Neural crest cell (in vitro differentiated cells): ENCODE measurements at regions not wholly inside any gene's neighbourhood (a gene's known extent, or its start where the extent isn't known, plus 50 kb on each side); places are given as distances from the start of the nearest gene placed in this dataset.

Experiments used
- DNase-seq: peaks from one replicate; pipeline ENCODE4 v3.0.0; 2021; ENCODE audit warnings: low read depth, mixed read lengths, low spot score
- H3K27ac Mint-ChIP-seq: one replicate; pipeline ENCODE4 v1.8.0; 2021; ENCODE audit warnings: mild to moderate bottlenecking, mixed read lengths; ENCODE audit not compliant: unreplicated experiment
- H3K27me3 Mint-ChIP-seq: 2 replicates; pipeline ENCODE4 v1.8.0; 2021; ENCODE audit warnings: low read depth, mild to moderate bottlenecking, mixed read lengths
- H3K36me3 Mint-ChIP-seq: 2 replicates; pipeline ENCODE4 v1.8.0; 2021; ENCODE audit warnings: low read depth, mild to moderate bottlenecking, mixed read lengths
- H3K4me1 Mint-ChIP-seq: 2 replicates; pipeline ENCODE4 v1.8.0; 2021; ENCODE audit warnings: mixed read lengths
- H3K4me3 Mint-ChIP-seq: one replicate; pipeline ENCODE4 v1.8.0; 2021; ENCODE audit warnings: mild to moderate bottlenecking, mixed read lengths
- H3K9me3 Mint-ChIP-seq: 2 replicates; pipeline ENCODE4 v1.8.0; 2021; ENCODE audit warnings: mixed read lengths
- TF ChIP-seq, protein P1 (sequence below): fragments of 200-600 bp; sonication (generic); conservative IDR thresholded peaks from 2 replicates; pipeline ENCODE4 v1.5.0; 2021; ENCODE audit warnings: antibody characterized with exemption, mild to moderate bottlenecking

DNA sequence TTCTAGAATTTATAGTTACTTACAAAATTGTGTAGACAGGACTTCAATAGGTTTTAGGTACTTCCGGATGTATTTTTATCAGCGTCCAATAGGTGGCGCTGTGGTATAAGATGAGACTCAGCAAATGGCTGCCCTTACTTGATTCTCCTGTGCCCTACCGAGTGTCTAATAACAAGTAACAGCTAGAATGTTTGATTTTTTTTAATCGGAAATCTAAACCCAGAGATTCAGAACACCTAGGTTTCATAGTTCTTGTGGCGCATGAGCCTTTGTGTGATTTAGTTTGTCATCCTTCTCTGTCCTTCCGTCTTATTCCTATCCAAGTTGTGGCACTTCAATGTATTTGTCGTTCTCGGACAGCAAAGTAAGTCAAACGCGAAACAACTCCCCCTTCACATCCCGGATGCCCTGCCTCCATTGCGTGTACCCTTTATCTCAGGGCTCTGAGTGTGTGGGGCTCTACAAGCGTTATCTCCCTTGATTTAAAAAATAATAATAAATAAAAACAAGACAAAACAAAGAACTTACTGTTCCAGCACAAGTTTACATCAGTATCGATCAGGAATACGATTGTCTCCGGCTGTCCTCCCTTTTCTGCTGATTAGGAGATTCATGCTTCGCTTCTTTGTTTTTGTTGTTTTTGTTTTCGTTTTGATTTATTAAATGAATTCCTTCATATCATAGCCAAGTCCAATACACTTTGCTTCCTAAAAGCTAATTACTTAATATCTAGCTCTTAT is 50.7 kb upstream of the SLC30A5 start:
- H3K4me3 Mint-ChIP-seq, result peak overlapping the region; percentile 86
- TF ChIP-seq, protein P1, sequence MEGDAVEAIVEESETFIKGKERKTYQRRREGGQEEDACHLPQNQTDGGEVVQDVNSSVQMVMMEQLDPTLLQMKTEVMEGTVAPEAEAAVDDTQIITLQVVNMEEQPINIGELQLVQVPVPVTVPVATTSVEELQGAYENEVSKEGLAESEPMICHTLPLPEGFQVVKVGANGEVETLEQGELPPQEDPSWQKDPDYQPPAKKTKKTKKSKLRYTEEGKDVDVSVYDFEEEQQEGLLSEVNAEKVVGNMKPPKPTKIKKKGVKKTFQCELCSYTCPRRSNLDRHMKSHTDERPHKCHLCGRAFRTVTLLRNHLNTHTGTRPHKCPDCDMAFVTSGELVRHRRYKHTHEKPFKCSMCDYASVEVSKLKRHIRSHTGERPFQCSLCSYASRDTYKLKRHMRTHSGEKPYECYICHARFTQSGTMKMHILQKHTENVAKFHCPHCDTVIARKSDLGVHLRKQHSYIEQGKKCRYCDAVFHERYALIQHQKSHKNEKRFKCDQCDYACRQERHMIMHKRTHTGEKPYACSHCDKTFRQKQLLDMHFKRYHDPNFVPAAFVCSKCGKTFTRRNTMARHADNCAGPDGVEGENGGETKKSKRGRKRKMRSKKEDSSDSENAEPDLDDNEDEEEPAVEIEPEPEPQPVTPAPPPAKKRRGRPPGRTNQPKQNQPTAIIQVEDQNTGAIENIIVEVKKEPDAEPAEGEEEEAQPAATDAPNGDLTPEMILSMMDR, result peak; percentile 97
- H3K27me3 Mint-ChIP-seq, result no peaks in the 10 kb centered on the region
- no peaks in the 10 kb centered on the region for H3K9me3 Mint-ChIP-seq
- peak; percentile 89 for DNase-seq
- H3K27ac Mint-ChIP-seq, result peak overlapping the region; percentile 92
- no peaks in the 10 kb centered on the region for H3K36me3 Mint-ChIP-seq
- H3K4me1 Mint-ChIP-seq, result peaks cover 15% of the 10 kb centered on the region

GRCh38 chr5:69043655-69043996 is 50.2 kb upstream of the SLC30A5 start:
- Mint-ChIP-seq H3K4me3 (no peak overlapping the region), H3K27ac (no peak overlapping the region), H3K27me3 (no peaks in the 10 kb centered on the region)

More at GRCh38 chr5:69043655-69043996, 50.2 kb upstream of the SLC30A5 start:
- Mint-ChIP-seq H3K4me1 (peaks cover 15% of the 10 kb centered on the region), H3K9me3 (no peaks in the 10 kb centered on the region), H3K36me3 (no peaks in the 10 kb centered on the region)
- DNase-seq, result no peak
- TF ChIP-seq, protein P1, result no peak
